IPS DF 6.9 (cell line): ENCODE measurements at regions not wholly inside any gene's neighbourhood (a gene's known extent, or its start where the extent isn't known, plus 50 kb on each side); places are given as distances from the start of the nearest gene placed in this dataset.

Source experiments
- DNase-seq: peaks from one replicate; pipeline ENCODE4 v3.0.0-alpha.2; 2013; ENCODE audit warnings: low read depth, low spot score
- H3K27ac ChIP-seq: one replicate; pipeline ENCODE4 v1.5.1; 2013; ENCODE audit warnings: low read length, control low read depth
- H3K27me3 ChIP-seq: 2 replicates; pipeline ENCODE4 v1.6.1; 2013; ENCODE audit warnings: mild to moderate bottlenecking, low read length; ENCODE audit not compliant: control insufficient read depth, insufficient read depth
- H3K36me3 ChIP-seq: 2 replicates; pipeline ENCODE4 v1.6.1; 2013; ENCODE audit warnings: low read length; ENCODE audit not compliant: control insufficient read depth, insufficient read depth
- H3K4me1 ChIP-seq: 2 replicates; pipeline ENCODE4 v1.6.1; 2013; ENCODE audit warnings: low read length; ENCODE audit not compliant: control insufficient read depth, insufficient read depth
- H3K4me3 ChIP-seq: 2 replicates; pipeline ENCODE4 v1.5.1; 2013; ENCODE audit warnings: mild to moderate bottlenecking, low read length
- H3K9me3 ChIP-seq: 2 replicates; pipeline ENCODE4 v1.6.1; 2013; ENCODE audit warnings: low read length, inconsistent platforms; ENCODE audit not compliant: control insufficient read depth, insufficient read depth
- WGBS: extraction: QIAGEN DNeasy Blood & Tissue Kit; methylation state at CpG from one replicate; pipeline ENCODE4 v1.1.7; 2013; ENCODE audit warnings: mixed read lengths, missing lambda C conversion rate; ENCODE audit not compliant: insufficient read length, insufficient coverage; 5-methylcytosine and 5-hydroxymethylcytosine counted together

- DNase-seq = no peak
- Histone ChIP-seq H3K36me3 (no peaks in the 10 kb centered on the region), H3K4me3 (no peak overlapping the region), H3K27ac (no peak overlapping the region), H3K4me1 (no peaks in the 10 kb centered on the region), H3K27me3 (no peaks in the 10 kb centered on the region), H3K9me3 (no peaks in the 10 kb centered on the region)
- WGBS = no CpG with 5 or more reads among the region's 3 CpGs
These were observed 156.2 kb upstream of the RGS18 start for GRCh38 chr1:192002063-192002462.

GRCh38 chr1:192003295-192004077 is 154.8 kb upstream of the RGS18 start:
- no peak for DNase-seq
- no CpG with 5 or more reads among the region's 5 CpGs for WGBS
- no peak overlapping the region for H3K27ac ChIP-seq

GRCh38 chr1:192005976-192006375 is 152.3 kb upstream of the RGS18 start:
- H3K36me3 ChIP-seq = no peaks in the 10 kb centered on the region
- H3K9me3 ChIP-seq = no peaks in the 10 kb centered on the region
- 100% methylated on average over 1 of the region's 3 CpGs for WGBS
- H3K4me1 ChIP-seq = no peaks in the 10 kb centered on the region
- no peak overlapping the region for H3K4me3 ChIP-seq
- no peaks in the 10 kb centered on the region for H3K27me3 ChIP-seq
- DNase-seq = no peak
- H3K27ac ChIP-seq = no peak overlapping the region

More at GRCh38 chr1:192003295-192004077, 154.8 kb upstream of the RGS18 start:
- H3K4me3 ChIP-seq = no peak overlapping the region
- no peaks in the 10 kb centered on the region for H3K36me3 ChIP-seq
- no peaks in the 10 kb centered on the region for H3K27me3 ChIP-seq
- no peaks in the 10 kb centered on the region for H3K9me3 ChIP-seq
- no peaks in the 10 kb centered on the region for H3K4me1 ChIP-seq

- no peaks in the 10 kb centered on the region for H3K4me1 ChIP-seq
- H3K9me3 ChIP-seq = no peaks in the 10 kb centered on the region
- H3K27ac ChIP-seq = no peak overlapping the region
- WGBS = no CpG with 5 or more reads among the region's 1 CpG
- no peak for DNase-seq
- H3K4me3 ChIP-seq = no peak overlapping the region
- no peaks in the 10 kb centered on the region for H3K27me3 ChIP-seq
- no peaks in the 10 kb centered on the region for H3K36me3 ChIP-seq
These were observed 149.9 kb upstream of the RGS18 start for GRCh38 chr1:192008281-192008825.

- Histone ChIP-seq H3K27ac (no peak overlapping the region), H3K36me3 (no peaks in the 10 kb centered on the region), H3K4me1 (no peaks in the 10 kb centered on the region), H3K9me3 (no peaks in the 10 kb centered on the region), H3K4me3 (no peak overlapping the region), H3K27me3 (no peaks in the 10 kb centered on the region)
- DNase-seq = no peak
- whole genome bisulfite sequencing = no CpG with 5 or more reads among the region's 1 CpG
These were observed 147.9 kb upstream of the RGS18 start for GRCh38 chr1:192010406-192010805.

- WGBS = no CpG with 5 or more reads among the region's 11 CpGs
- no peak for DNase-seq
- H3K9me3 ChIP-seq = no peaks in the 10 kb centered on the region
- no peaks in the 10 kb centered on the region for H3K4me1 ChIP-seq
- no peaks in the 10 kb centered on the region for H3K36me3 ChIP-seq
- H3K4me3 ChIP-seq = no peak overlapping the region
- H3K27me3 ChIP-seq = no peaks in the 10 kb centered on the region
- H3K27ac ChIP-seq = no peak overlapping the region
These were observed 146.7 kb upstream of the RGS18 start for GRCh38 chr1:192011525-192011924.

- H3K27me3 ChIP-seq = no peaks in the 10 kb centered on the region
- H3K36me3 ChIP-seq = no peaks in the 10 kb centered on the region
- H3K4me3 ChIP-seq = no peak overlapping the region
- DNase-seq = no peak
- no CpG with 5 or more reads among the region's 3 CpGs for WGBS
- H3K9me3 ChIP-seq = no peaks in the 10 kb centered on the region
- no peaks in the 10 kb centered on the region for H3K4me1 ChIP-seq
- no peak overlapping the region for H3K27ac ChIP-seq
These were observed 135.4 kb upstream of the RGS18 start for GRCh38 chr1:192022827-192023226.

- Histone ChIP-seq H3K36me3 (no peaks in the 10 kb centered on the region), H3K4me3 (no peak overlapping the region), H3K9me3 (no peaks in the 10 kb centered on the region), H3K27ac (no peak overlapping the region), H3K27me3 (no peaks in the 10 kb centered on the region), H3K4me1 (no peaks in the 10 kb centered on the region)
- no peak for DNase-seq
- WGBS = no CpG with 5 or more reads among the region's 2 CpGs
These were observed 133.4 kb upstream of the RGS18 start for GRCh38 chr1:192024881-192025280.

- Histone ChIP-seq H3K4me3 (no peak overlapping the region), H3K36me3 (no peaks in the 10 kb centered on the region), H3K27ac (no peak overlapping the region), H3K9me3 (no peaks in the 10 kb centered on the region), H3K27me3 (no peaks in the 10 kb centered on the region), H3K4me1 (no peaks in the 10 kb centered on the region)
- no peak for DNase-seq
- WGBS = no CpG with 5 or more reads among the region's 1 CpG
These were observed 119.7 kb upstream of the RGS18 start for GRCh38 chr1:192038567-192038966.

GRCh38 chr1:192045131-192045530 is 113.1 kb upstream of the RGS18 start:
- no peaks in the 10 kb centered on the region for H3K4me1 ChIP-seq
- H3K36me3 ChIP-seq = no peaks in the 10 kb centered on the region
- no peak overlapping the region for H3K27ac ChIP-seq
- no peak overlapping the region for H3K4me3 ChIP-seq
- WGBS = no CpG with 5 or more reads among the region's 3 CpGs
- no peaks in the 10 kb centered on the region for H3K27me3 ChIP-seq
- no peaks in the 10 kb centered on the region for H3K9me3 ChIP-seq
- no peak for DNase-seq

GRCh38 chr1:192053531-192053971 is 104.7 kb upstream of the RGS18 start:
- Histone ChIP-seq H3K4me3 (no peak overlapping the region), H3K27me3 (no peaks in the 10 kb centered on the region), H3K9me3 (no peaks in the 10 kb centered on the region), H3K36me3 (no peaks in the 10 kb centered on the region), H3K27ac (no peak overlapping the region), H3K4me1 (no peaks in the 10 kb centered on the region)
- WGBS = no CpG with 5 or more reads among the region's 2 CpGs
- no peak for DNase-seq
